ELR (cell line): ENCODE measurements at regions not wholly inside any gene's neighbourhood (a gene's known extent, or its start where the extent isn't known, plus 50 kb on each side); places are given as distances from the start of the nearest gene placed in this dataset.

Experiments used
- DNase-seq: peaks from one replicate; pipeline ENCODE4 v3.0.0-alpha.2; 2015; ENCODE audit warnings: low read depth

- DNase-seq, result no peak
Observed at GRCh38 chr6:102581378-102582124, 1188.0 kb downstream of the GRIK2 start.

GRCh38 chr6:102571236-102571908 is 1177.9 kb downstream of the GRIK2 start:
- peak; percentile 11 for DNase-seq

DNA sequence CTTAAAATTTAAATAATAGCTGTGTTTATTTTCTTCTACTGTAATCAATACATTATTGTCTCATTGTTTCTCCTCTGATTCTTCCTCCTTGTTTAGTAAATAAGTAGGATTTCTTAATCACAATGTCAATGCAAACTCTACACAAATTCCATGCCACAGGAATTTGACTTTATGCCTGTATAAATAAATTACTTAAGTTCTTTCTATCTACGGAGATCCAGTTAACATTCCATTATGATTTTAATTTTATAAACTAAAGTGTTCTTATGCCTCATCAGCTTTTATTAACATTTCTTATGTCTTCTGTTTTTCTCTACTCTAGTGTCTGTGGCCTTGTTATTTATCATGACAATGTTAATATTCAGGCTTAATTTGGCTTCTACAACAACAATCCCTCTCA is 1169.2 kb downstream of the GRIK2 start:
- DNase-seq, result no peak

GRCh38 chr6:102553214-102553613 is 1159.7 kb downstream of the GRIK2 start:
- DNase-seq, result no peak

DNA sequence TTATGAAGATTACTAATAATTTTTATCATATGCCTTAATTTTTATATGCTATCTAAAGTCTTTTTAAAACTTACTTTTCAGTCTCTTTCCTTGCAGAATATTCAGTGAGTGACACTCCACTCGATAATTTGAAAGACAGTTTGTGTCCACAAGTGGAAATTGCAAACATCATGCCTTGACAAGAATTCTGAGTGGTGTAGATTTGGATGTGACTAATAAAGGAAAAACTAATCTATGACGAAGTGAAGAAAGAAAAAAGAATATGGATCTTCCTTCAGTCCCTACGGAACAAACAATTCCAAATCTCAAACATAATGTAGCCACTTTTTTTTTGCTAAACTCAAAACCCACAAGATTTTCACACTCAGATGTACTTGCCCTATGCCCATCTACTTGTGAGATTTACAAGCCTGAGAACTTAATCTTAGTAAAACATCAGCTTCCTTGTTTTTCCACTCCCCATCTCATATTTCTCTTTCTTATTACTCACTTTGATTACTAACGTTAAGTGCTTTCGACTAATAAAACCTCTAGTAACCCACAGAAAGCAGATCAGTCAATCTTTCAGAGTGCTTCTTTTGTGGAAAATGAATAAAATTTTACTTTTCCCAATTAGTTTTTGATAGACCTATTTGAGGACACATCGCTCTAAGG is 1155.8 kb downstream of the GRIK2 start:
- peak; percentile 28 for DNase-seq

DNA sequence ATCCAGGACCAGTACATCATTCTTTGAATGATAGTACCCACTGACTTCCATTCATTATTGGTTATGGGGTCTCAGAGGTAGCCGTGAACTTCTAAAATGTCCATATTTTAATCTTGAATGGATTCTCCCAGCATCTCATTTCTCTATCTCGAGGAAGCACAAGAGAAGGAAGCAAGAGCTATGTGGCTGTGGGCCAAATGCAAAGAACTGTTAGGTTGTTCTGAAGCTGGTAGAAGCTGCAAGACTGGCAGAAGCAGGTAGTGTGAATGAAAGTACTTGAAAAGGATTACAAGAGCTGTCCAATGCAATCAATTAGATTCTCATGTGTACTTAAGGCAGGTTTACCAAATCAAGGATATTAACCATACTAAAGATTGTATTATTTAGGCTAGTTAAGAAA is 1131.8 kb downstream of the GRIK2 start:
- no peak for DNase-seq

DNA sequence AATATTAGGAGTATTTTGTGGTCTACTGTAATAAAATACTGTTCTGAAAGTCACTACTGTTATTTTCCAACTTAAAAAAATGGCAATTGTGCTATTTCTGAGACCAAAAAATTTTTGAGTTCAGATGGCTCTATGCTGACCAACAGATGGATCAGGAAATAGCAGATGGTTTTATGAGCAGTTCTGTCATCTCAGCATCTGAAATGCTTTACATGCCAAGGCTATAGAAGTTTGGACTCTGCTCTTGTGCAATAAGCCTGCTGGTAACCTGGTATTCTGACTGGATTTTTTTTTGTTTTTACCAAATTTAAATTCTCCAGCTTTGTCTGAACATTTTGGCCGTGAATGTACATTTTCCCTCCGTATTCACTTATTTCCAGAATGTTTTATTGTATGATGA is 1127.5 kb downstream of the GRIK2 start:
- DNase-seq, result no peak

DNA sequence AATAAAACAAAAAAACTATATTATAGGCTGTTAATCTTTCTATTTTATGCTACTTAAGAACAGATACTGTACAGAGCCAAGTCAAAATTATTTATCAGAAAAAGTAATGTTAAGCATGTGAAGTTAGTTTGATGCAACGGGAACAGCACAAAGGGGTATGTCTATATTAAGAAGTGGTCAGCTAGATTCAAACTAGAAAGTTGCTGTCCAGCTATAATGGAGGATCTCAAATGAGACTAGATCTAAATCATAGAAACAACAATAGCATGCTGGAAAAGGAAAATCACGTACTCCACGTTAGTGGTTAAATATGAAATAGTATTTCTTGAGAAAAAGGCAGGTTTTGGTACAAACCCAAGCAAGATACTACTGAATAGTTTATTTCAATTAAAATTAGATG is 1124.0 kb downstream of the GRIK2 start:
- peak; percentile 20 for DNase-seq

DNA sequence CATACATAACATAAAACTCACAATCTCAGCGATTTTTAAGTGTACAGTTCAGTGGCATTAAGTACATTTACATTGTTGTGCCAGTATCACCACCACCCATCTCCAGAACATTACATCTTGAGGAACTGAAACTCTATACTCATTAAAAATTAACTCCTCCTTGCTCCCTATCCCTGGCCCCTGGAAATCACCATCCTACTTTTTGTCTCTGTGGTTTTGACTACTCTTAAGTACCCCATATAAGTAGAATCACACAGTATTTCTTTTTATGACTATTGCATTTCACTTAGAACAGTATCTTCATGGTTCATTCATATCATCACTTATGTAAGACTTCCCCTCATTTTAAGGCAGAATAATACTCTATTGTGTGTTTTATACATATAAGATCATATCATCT is 1108.1 kb downstream of the GRIK2 start:
- no peak for DNase-seq

DNA sequence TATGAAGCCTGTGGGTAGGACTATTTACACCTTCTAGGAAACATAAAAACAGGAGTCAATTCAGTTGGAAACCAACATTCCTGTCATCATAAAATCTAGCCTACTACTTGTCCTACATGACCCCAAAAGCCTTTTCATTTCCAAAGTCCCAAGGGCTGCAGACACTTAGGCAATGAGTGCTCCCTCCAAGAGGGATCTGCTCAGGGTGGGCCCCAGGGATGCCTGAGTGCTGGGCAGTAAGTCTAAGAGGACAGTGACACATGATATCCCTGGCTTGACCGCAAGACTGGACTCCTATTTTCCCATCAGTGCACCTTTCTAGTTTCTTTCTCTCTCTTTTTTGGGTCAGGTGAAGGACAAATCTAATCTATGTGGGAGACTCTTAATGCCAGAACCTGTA is 1101.3 kb downstream of the GRIK2 start:
- DNase-seq, result no peak

GRCh38 chr6:102493485-102493884 is 1100.0 kb downstream of the GRIK2 start:
- DNase-seq, result no peak

- peak; percentile 84 for DNase-seq
Observed at GRCh38 chr6:102488729-102489128, 1095.2 kb downstream of the GRIK2 start.

DNA sequence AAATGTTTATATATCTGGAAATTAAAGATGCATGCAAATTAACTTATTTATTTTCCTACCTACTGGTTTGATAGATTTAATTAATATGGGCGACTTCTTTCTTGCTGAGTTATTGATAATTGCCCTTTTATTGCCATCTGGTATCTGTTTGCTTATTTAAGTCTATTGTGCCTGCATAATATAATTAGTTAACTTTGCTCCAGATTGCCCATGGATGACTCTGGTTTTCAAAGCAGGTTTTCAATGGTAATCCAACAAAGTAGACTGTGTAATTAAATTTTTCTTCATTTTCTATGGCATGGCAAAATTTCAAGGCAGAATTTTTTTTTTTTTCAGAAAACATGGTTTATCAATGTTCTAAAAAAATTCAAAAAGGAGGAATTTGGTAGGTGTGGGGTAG is 1092.0 kb downstream of the GRIK2 start:
- DNase-seq, result no peak

GRCh38 chr6:102474041-102474807 is 1080.7 kb downstream of the GRIK2 start:
- DNase-seq, result no peak

DNA sequence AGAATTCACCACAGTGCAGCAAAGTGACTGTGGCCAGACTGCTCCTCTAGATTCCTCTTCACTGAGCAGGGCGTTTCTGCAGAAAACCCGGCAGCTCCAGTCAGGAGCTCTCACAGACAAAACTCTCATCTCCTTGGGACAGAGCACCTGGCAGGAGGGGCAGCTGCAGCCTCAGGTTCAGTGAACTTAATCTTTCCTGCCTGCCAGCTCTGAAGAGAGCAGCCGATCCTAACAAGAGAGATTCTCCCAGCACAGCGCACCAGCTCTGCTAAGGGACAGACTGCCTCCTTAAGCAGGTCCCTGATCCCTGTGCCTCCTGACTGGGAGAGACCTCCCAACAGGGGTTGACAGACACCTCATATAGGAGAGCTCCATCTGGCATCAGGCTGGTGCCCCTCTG is 1065.5 kb downstream of the GRIK2 start:
- no peak for DNase-seq

GRCh38 chr6:102438171-102438570 is 1044.7 kb downstream of the GRIK2 start:
- no peak for DNase-seq

- no peak for DNase-seq
Observed at GRCh38 chr6:102417368-102417998, 1024.0 kb downstream of the GRIK2 start.

- no peak for DNase-seq
Observed at GRCh38 chr6:102415891-102416290, 1022.4 kb downstream of the GRIK2 start.

DNA sequence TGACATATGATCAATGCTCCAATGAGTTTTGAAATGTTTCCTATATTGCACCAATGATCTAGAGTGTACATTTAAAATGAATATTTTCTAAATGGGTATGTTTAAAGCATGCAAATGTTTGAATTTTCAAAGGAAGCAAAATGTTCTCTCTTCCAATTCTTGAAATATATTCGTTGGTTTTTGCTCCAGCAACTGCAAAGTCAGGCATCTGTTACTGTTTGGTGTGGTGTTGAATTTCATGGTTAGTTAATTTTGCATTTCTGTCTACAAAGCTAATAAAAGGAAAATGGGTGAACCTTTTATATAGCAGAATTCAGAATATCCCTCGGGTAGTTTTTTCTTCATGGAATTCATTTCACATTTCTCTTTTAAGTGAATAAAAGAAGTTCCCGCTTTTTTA is 1018.3 kb downstream of the GRIK2 start:
- DNase-seq, result no peak

DNA sequence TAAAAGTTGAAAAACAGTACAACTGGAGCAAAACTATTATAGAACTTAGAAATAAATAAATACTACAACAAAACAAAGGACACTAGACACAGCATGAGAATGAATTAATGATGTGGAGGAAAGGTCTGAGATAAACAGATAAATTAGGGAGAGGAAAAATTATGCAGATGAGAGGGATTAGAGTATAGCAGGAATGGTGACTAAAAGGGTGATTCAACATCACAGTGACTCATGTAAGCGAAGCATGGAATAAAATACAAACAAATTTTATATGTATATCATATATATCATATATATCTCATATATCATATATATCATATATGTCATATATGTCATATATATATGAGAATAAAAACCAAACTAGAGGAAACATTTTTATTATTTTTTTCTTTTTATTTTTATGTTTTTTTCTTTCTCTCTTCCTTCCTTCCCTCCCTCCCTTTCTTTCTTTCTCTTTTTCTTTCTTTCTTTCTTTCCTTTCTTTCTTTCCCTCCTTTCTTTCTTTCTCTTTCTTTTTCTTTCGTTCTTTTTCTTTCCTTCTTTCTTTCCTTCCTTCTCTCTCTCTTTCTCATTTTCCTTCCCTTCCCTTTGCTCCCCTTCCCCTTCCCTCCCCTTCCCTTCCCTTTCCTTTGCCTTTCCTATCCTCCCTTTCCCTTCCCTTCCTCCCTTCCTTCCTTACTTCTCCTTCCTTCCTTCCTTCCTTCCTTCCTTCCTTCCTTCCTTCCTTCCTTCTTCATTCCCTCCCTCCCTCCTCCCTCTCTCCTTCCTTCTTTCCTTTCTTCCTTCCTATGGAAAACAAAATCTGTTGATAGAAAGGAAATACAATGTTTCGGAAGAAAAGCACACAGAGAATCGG is 1014.6 kb downstream of the GRIK2 start:
- peak; percentile 47 for DNase-seq

- no peak for DNase-seq
Observed at GRCh38 chr6:102405860-102406259, 1012.4 kb downstream of the GRIK2 start.
